Endothelial cell of umbilical vein (primary cell): ENCODE measurements at regions not wholly inside any gene's neighbourhood (a gene's known extent, or its start where the extent isn't known, plus 50 kb on each side); places are given as distances from the start of the nearest gene placed in this dataset.

Experiments used
- BruUV-seq: library from RNA; stranded (reverse); fragments of 400-500 nt; replicated peaks from 2 replicates; lab custom pipeline; 2021; lab: Mats Ljungman, UMichigan
- CTCF ChIA-PET: fragments of 300-600, 350-600 bp; sonication (Branson Sonifier 250); formaldehyde crosslinking; loops from one replicate; lab custom pipeline; 2021; ENCODE audit warnings: antibody characterized with exemption, inconsistent platforms; lab: Charles Lee
- POLR2A ChIA-PET: fragments of 300-600, 350-600 bp; sonication (Branson Sonifier 250); formaldehyde crosslinking; loops from one replicate; lab custom pipeline; 2021; ENCODE audit warnings: antibody characterized with exemption, inconsistent platforms; lab: Charles Lee
- DNase-seq: peaks from one replicate; pipeline ENCODE4 v3.0.0-alpha.2; 2011; ENCODE audit warnings: low read depth, low spot score
- FAIRE-seq: peaks from 2 replicates; lab custom pipeline; 2011; peaks lifted over from hg19 to GRCh38; lab: Jason Lieb, UNC
- H2AFZ ChIP-seq: 2 replicates; pipeline ENCODE4 v1.6.0; 2012; ENCODE audit warnings: low read depth, low read length, control low read depth, inconsistent platforms
- H3K27ac ChIP-seq: 2 replicates; pipeline ENCODE4 v1.5.1; 2011; ENCODE audit warnings: low read depth, mild to moderate bottlenecking, control low read depth, low read length, moderate library complexity; ENCODE audit not compliant: insufficient read depth
- H3K27me3 ChIP-seq, 2 experiments: 2 replicates each; pipeline versions ENCODE4 v1.6.0 to v1.6.1; 2011; ENCODE audit warnings: low read length in 2 of 2, mixed read lengths in 1 of 2; ENCODE audit not compliant: control insufficient read depth in 2 of 2, insufficient read depth in 2 of 2
- H3K36me3 ChIP-seq, 2 experiments: 2 replicates in 1 of 2; 3 replicates in 1 of 2; pipeline ENCODE4 v1.5.1; 2011; ENCODE audit warnings: low read length in 2 of 2, mild to moderate bottlenecking in 1 of 2, moderate library complexity in 1 of 2; ENCODE audit not compliant: control insufficient read depth in 2 of 2, insufficient read depth in 2 of 2; ENCODE audit errors: extremely low read depth in 1 of 2
- H3K4me1 ChIP-seq: 3 replicates; pipeline ENCODE4 v1.5.1; 2011; ENCODE audit warnings: mild to moderate bottlenecking, low read length; ENCODE audit not compliant: control insufficient read depth, insufficient read depth; ENCODE audit errors: extremely low read depth
- H3K4me2 ChIP-seq: 2 replicates; pipeline ENCODE4 v1.6.1; 2011; ENCODE audit warnings: low read length, control low read depth, mixed read lengths; ENCODE audit not compliant: insufficient read depth
- H3K4me3 ChIP-seq, 3 experiments: fragments of 200-600 bp in 1 of 3; sonication (generic), shearing (Covaris generic) in 1 of 3; replicated peaks in 1 of 3; 2 replicates each; pipeline ENCODE4 v1.5.1; 2011 to 2016; ENCODE audit warnings: control low read depth in 3 of 3, low read length in 3 of 3, mild to moderate bottlenecking in 2 of 3, inconsistent platforms in 1 of 3, low read depth in 1 of 3, moderate library complexity in 1 of 3; ENCODE audit not compliant: insufficient read depth in 1 of 3
- H3K79me2 ChIP-seq: 2 replicates; pipeline ENCODE4 v1.6.0; 2012; ENCODE audit warnings: low read length, inconsistent platforms; ENCODE audit not compliant: control insufficient read depth, insufficient read depth
- H3K9ac ChIP-seq: replicated peaks from 2 replicates; pipeline ENCODE3; 2011; ENCODE audit warnings: low read length, control low read depth; ENCODE audit not compliant: insufficient read depth; ENCODE audit errors: extremely low read depth
- H3K9me1 ChIP-seq: replicated peaks from 3 replicates; pipeline ENCODE4 v1.6.0; 2011; ENCODE audit warnings: mild to moderate bottlenecking, low read length; ENCODE audit not compliant: control insufficient read depth, insufficient read depth; ENCODE audit errors: extremely low read depth
- H3K9me3 ChIP-seq: replicated peaks from 2 replicates; pipeline ENCODE4 v1.5.1; 2012; ENCODE audit warnings: low read length, inconsistent platforms; ENCODE audit not compliant: control insufficient read depth, insufficient read depth
- H4K20me1 ChIP-seq: replicated peaks from 2 replicates; pipeline ENCODE3; 2011; ENCODE audit warnings: mild to moderate bottlenecking, low read length; ENCODE audit not compliant: control insufficient read depth, insufficient read depth; ENCODE audit errors: extremely low read depth
- EZH2 ChIP-seq: IDR thresholded peaks from 2 replicates; pipeline ENCODE4 v1.6.1; 2012; ENCODE audit warnings: borderline replicate concordance, low read depth, mild to moderate bottlenecking, moderate library complexity, low read length, inconsistent platforms; ENCODE audit not compliant: severe bottlenecking
- FOS ChIP-seq: IDR thresholded peaks from 2 replicates; pipeline ENCODE4 v1.6.1; 2011; ENCODE audit warnings: mild to moderate bottlenecking, low read length, moderate library complexity, borderline replicate concordance; ENCODE audit not compliant: insufficient read depth
- GATA2 ChIP-seq: IDR thresholded peaks from 2 replicates; pipeline ENCODE4 v1.7.0; 2011; ENCODE audit warnings: low read depth, mild to moderate bottlenecking, moderate library complexity, mixed read lengths, low read length; ENCODE audit not compliant: insufficient read length, insufficient read depth
- JUN ChIP-seq: IDR thresholded peaks from 2 replicates; pipeline ENCODE4 v1.6.1; 2011; ENCODE audit warnings: borderline replicate concordance, low read depth; ENCODE audit not compliant: insufficient read length, insufficient read depth
- MYC ChIP-seq: IDR thresholded peaks from one replicate; pipeline ENCODE4 v1.6.1; 2011; ENCODE audit warnings: mild to moderate bottlenecking, low read depth, low read length
- POLR2A ChIP-seq: IDR thresholded peaks from 2 replicates; pipeline ENCODE4 v1.6.1; 2012; ENCODE audit warnings: low read depth, mild to moderate bottlenecking, control low read depth, low read length
- POLR2AphosphoS5 ChIP-seq: IDR thresholded peaks from 2 replicates; pipeline ENCODE4 v1.6.1; 2012; ENCODE audit warnings: low read depth, mild to moderate bottlenecking, control low read depth, low read length, moderate library complexity; ENCODE audit not compliant: insufficient read depth
- dilution Hi-C: fragments of 300-500 bp; cut with MboI; formaldehyde crosslinking; loops from one replicate; pipeline ENCODE4 v1.15.0; 2019; ENCODE audit warnings: low sequenced_read_pairs; ENCODE audit not compliant: extremely low pct_ligation_motif_present
- intact Hi-C: fragments of 100-400 bp; cut with micrococcal nuclease; formaldehyde crosslinking; loops from one replicate; pipeline ENCODE4 v1.10.0; 2022
- TF ChIP-seq, protein P1 (sequence below), 2 donors: IDR thresholded peaks; 1 replicate in 1 of 2; 2 replicates in 1 of 2; pipeline ENCODE4 v1.5.1; 2011; ENCODE audit warnings: low read length in 2 of 2, mild to moderate bottlenecking in 2 of 2, moderate library complexity in 2 of 2, control low read depth in 1 of 2, inconsistent platforms in 1 of 2, low read depth in 1 of 2; ENCODE audit not compliant: insufficient read depth in 1 of 2; ENCODE audit errors: extremely low read depth in 1 of 2
- TF ChIP-seq, protein P2 (sequence below): IDR thresholded peaks from 2 replicates; pipeline ENCODE4 v1.6.1; 2011; ENCODE audit not compliant: insufficient read depth, insufficient read length

DNA sequence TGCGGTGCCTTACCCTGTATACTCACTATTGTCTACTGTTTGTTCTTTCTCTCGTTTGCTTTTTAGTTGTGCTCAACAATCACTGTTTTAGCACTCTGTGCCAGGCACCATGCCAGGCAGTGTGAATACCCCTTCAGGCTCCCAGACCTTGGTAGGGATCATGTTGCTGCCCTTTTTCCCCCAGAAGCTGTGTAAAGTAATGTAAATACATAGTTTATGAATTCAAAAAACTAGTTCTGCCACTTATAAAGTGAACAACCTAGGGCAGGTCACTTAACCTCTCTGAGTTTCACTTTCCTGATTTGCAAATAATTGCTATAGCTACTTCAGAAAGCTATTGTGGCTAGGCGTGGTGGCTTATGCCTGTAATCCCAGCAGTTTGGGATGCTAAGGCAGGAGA is 81.0 kb upstream of the CTSC start:
- intact Hi-C loops (no loop called here), dilution Hi-C loops (no loop called here)
- ChIA-PET CTCF (interaction anchor here (1.2 to 2.0 kb wide), 2 partner anchors 15 to 126 kb away, joined by 3 to 7 read pairs; no protein-coding TSS in a partner anchor), POLR2A (no interaction called here)
- H3K79me2 ChIP-seq = no peaks in the 10 kb centered on the region
- no peaks in the 10 kb centered on the region for H3K9me3 ChIP-seq
- no TSS peak for BruUV-seq
- no peaks in the 10 kb centered on the region for H3K27me3 ChIP-seq
- no peak overlapping the region for H3K4me3 ChIP-seq
- no peak overlapping the region for H3K27ac ChIP-seq
- TF ChIP-seq EZH2 (no peak), MYC (no peak), POLR2AphosphoS5 (no peak), JUN (no peak), POLR2A (no peak), GATA2 (no peak), FOS (no peak)
- TF ChIP-seq, protein P1, sequence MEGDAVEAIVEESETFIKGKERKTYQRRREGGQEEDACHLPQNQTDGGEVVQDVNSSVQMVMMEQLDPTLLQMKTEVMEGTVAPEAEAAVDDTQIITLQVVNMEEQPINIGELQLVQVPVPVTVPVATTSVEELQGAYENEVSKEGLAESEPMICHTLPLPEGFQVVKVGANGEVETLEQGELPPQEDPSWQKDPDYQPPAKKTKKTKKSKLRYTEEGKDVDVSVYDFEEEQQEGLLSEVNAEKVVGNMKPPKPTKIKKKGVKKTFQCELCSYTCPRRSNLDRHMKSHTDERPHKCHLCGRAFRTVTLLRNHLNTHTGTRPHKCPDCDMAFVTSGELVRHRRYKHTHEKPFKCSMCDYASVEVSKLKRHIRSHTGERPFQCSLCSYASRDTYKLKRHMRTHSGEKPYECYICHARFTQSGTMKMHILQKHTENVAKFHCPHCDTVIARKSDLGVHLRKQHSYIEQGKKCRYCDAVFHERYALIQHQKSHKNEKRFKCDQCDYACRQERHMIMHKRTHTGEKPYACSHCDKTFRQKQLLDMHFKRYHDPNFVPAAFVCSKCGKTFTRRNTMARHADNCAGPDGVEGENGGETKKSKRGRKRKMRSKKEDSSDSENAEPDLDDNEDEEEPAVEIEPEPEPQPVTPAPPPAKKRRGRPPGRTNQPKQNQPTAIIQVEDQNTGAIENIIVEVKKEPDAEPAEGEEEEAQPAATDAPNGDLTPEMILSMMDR (IDR thresholded peaks at IDR 0.05; ENCODE audit: extremely low read depth in 1 of 2, insufficient read depth in 1 of 2, low read depth in 1 of 2, low read length in 2 of 2) = no peak
- TF ChIP-seq, protein P2, sequence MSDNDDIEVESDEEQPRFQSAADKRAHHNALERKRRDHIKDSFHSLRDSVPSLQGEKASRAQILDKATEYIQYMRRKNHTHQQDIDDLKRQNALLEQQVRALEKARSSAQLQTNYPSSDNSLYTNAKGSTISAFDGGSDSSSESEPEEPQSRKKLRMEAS = no peak
- FAIRE-seq = no peak
- no peaks in the 10 kb centered on the region for H3K9me1 ChIP-seq
- H3K4me1 ChIP-seq = peaks cover 18% of the 10 kb centered on the region
- no peaks in the 10 kb centered on the region for H3K36me3 ChIP-seq
- H4K20me1 ChIP-seq = no peaks in the 10 kb centered on the region
- no peak overlapping the region for H3K4me2 ChIP-seq
- no peak for DNase-seq
- H2AFZ ChIP-seq = no peak overlapping the region
- H3K9ac ChIP-seq = no peak overlapping the region
